Right atrium auricular region (tissue), 2 donors: ENCODE measurements at regions not wholly inside any gene's neighbourhood (a gene's known extent, or its start where the extent isn't known, plus 50 kb on each side); places are given as distances from the start of the nearest gene placed in this dataset.

Experiments used
- DNase-seq: peaks from one replicate; pipeline ENCODE4 v3.0.0-alpha.2; 2019; ENCODE audit warnings: low spot score
- H3K27ac ChIP-seq, 2 donors: fragments of 200-600 bp; sonication (generic); 1 replicate in 1 of 2; 2 replicates in 1 of 2; pipeline ENCODE4 v1.5.1; 2016 to 2019
- H3K27me3 ChIP-seq, 2 donors: fragments of 200-600 bp; sonication (generic); one replicate each; pipeline versions ENCODE4 v1.5.1 to v1.6.0; 2017 to 2019
- H3K36me3 ChIP-seq: fragments of 200-600 bp; sonication (generic); one replicate; pipeline ENCODE4 v1.5.1; 2016
- H3K4me1 ChIP-seq, 2 donors: fragments of 200-600 bp; sonication (generic); one replicate each; pipeline versions ENCODE4 v1.5.1 to v1.6.0; 2017 to 2019
- H3K4me3 ChIP-seq, 2 donors: fragments of 200-600 bp; sonication (generic); 1 replicate in 1 of 2; 2 replicates in 1 of 2; pipeline ENCODE4 v1.5.1; 2017 to 2019; ENCODE audit warnings: mild to moderate bottlenecking in 1 of 2, moderate library complexity in 1 of 2
- H3K9me3 ChIP-seq, 2 donors: fragments of 200-600 bp; sonication (generic); one replicate each; pipeline ENCODE4 v1.5.1; 2019
- TF ChIP-seq, protein P1 (sequence below), 2 donors: fragments of 200-600 bp; sonication (generic); IDR thresholded peaks; one replicate each; pipeline ENCODE4 v1.5.1; 2019; ENCODE audit warnings: antibody characterized with exemption in 2 of 2

- Histone ChIP-seq H3K27ac (no peak overlapping the region), H3K9me3 (no peaks in the 10 kb centered on the region), H3K4me3 (no peak overlapping the region), H3K36me3 (no peaks in the 10 kb centered on the region), H3K4me1 (no peaks in the 10 kb centered on the region), H3K27me3 (no peaks in the 10 kb centered on the region)
- no peak for DNase-seq
- TF ChIP-seq, protein P1, sequence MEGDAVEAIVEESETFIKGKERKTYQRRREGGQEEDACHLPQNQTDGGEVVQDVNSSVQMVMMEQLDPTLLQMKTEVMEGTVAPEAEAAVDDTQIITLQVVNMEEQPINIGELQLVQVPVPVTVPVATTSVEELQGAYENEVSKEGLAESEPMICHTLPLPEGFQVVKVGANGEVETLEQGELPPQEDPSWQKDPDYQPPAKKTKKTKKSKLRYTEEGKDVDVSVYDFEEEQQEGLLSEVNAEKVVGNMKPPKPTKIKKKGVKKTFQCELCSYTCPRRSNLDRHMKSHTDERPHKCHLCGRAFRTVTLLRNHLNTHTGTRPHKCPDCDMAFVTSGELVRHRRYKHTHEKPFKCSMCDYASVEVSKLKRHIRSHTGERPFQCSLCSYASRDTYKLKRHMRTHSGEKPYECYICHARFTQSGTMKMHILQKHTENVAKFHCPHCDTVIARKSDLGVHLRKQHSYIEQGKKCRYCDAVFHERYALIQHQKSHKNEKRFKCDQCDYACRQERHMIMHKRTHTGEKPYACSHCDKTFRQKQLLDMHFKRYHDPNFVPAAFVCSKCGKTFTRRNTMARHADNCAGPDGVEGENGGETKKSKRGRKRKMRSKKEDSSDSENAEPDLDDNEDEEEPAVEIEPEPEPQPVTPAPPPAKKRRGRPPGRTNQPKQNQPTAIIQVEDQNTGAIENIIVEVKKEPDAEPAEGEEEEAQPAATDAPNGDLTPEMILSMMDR (IDR thresholded peaks at IDR 0.05), result no peak
Observed at GRCh38 chr1:175817445-175817844, 74.0 kb upstream of the TNR start.

DNA sequence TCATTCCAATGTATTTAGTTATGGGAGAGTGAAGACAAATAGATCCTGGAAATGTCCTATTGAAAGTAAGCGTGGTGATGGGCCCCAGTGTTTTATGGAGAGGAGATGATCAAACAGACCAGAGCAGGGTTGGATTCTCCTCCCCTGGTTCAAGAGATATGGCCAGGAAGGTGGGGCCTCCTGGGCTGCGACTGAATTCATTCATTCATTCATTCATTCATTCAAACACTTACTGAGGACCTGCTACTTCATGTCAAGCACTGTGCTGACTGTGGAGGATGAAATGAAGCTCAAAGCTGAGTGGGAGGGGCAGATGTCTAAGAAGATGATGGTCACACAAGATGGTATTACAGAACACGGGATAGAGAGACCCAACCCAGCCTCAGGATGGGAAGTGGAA, 71.5 kb upstream of the TNR start:
- no peak overlapping the region for H3K4me3 ChIP-seq
- no peaks in the 10 kb centered on the region for H3K9me3 ChIP-seq
- H3K4me1 ChIP-seq, result no peaks in the 10 kb centered on the region
- no peaks in the 10 kb centered on the region for H3K27me3 ChIP-seq
- TF ChIP-seq, protein P1 (IDR thresholded peaks at IDR 0.05), result no peak
- H3K27ac ChIP-seq, result no peak overlapping the region
- H3K36me3 ChIP-seq, result no peaks in the 10 kb centered on the region
- DNase-seq, result no peak

DNA sequence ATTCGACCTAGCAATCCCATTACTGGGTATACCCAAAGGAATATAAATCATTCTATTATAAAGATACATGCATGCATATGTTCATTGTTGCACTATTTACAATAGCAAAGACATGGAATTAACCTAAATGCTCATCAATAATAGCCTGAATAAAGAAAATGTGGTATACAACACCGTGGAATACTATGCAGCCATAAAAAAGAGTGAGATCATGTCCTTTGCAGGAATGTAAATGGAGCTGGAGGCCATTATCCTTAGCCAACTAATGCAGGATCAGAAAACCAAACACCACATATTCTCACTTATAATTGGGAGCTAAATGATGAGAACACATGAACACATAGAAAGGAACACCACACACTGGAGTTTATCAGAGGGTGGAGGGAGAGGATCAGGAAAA, 69.5 kb upstream of the TNR start:
- TF ChIP-seq, protein P1 (IDR thresholded peaks at IDR 0.05), result no peak
- no peak overlapping the region for H3K27ac ChIP-seq
- H3K9me3 ChIP-seq, result no peaks in the 10 kb centered on the region
- DNase-seq, result no peak
- no peaks in the 10 kb centered on the region for H3K27me3 ChIP-seq
- H3K36me3 ChIP-seq, result no peaks in the 10 kb centered on the region
- no peaks in the 10 kb centered on the region for H3K4me1 ChIP-seq
- no peak overlapping the region for H3K4me3 ChIP-seq

DNA sequence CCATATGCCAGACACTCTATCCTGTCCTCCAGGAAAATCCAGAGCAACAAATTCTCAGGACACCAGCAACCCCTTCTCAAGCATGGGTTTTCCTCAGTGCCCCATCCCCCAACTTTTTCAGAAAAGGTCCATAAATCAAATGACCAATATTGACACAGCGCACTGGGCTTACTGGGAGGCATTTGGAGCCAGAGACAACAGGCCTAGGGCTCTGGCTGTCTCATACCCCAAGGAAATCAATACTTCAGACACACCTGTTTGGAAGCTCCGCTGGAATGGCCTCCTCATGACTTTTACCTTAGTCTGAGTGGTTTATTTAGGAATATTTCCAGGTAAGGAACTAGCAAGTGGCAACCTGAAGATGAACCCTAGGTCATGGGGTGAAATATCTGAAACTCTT, 66.9 kb upstream of the TNR start:
- no peak for DNase-seq
- TF ChIP-seq, protein P1 (IDR thresholded peaks at IDR 0.05), result no peak
- H3K27me3 ChIP-seq, result no peaks in the 10 kb centered on the region
- no peak overlapping the region for H3K4me3 ChIP-seq
- H3K27ac ChIP-seq, result no peak overlapping the region
- H3K9me3 ChIP-seq, result no peaks in the 10 kb centered on the region
- no peaks in the 10 kb centered on the region for H3K4me1 ChIP-seq
- no peaks in the 10 kb centered on the region for H3K36me3 ChIP-seq

DNA sequence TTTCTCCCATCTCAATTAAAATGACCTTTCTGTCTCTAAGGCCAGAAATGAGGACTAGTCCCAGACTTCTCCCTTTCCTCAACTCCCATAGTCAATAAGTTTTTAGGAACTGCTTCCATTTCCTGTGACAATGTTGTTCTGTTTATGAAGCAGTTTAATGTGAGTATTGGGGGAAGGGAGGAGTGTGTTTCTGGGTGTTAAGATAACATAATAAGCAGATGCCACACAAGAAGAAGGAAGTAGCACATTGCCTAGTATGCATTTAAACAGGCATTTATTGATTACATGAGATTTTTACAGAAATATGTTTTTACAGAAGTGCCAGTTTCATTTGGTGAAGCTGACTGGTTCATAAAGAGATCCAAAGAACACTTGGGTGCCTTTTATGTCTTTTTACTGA, 65.6 kb upstream of the TNR start:
- H3K4me3 ChIP-seq, result no peak overlapping the region
- TF ChIP-seq, protein P1 (IDR thresholded peaks at IDR 0.05), result no peak
- no peak for DNase-seq
- H3K9me3 ChIP-seq, result no peaks in the 10 kb centered on the region
- no peak overlapping the region for H3K27ac ChIP-seq
- H3K36me3 ChIP-seq, result no peaks in the 10 kb centered on the region
- no peaks in the 10 kb centered on the region for H3K27me3 ChIP-seq
- no peaks in the 10 kb centered on the region for H3K4me1 ChIP-seq

DNA sequence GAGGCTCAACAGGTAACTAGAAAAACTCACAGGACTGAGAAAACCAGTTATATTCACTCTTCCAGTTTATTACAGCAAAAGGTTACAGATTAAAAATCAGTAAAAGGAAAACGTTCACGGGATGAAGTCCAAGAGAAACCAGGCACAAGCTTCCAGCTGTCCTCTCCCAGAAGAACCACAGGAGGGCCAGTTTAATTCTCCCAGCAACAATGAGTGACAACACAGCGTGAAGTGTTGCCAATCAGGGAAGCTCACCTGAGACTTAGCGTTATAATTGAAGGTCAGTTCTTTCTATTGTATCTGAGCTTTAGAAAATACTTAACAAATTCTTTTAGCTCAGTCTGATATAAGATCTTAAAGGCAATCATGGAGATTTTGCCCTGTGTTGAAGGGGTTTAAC, 65.2 kb upstream of the TNR start:
- TF ChIP-seq, protein P1 (IDR thresholded peaks at IDR 0.05), result no peak
- no peak overlapping the region for H3K27ac ChIP-seq
- H3K27me3 ChIP-seq, result no peaks in the 10 kb centered on the region
- DNase-seq, result no peak
- no peaks in the 10 kb centered on the region for H3K4me1 ChIP-seq
- no peak overlapping the region for H3K4me3 ChIP-seq
- no peaks in the 10 kb centered on the region for H3K9me3 ChIP-seq
- H3K36me3 ChIP-seq, result no peaks in the 10 kb centered on the region
